GM13977 (cell line): ENCODE measurements at regions not wholly inside any gene's neighbourhood (a gene's known extent, or its start where the extent isn't known, plus 50 kb on each side); places are given as distances from the start of the nearest gene placed in this dataset.
"Not testable (repeated sequence)": the region's sequence is repeated elsewhere in the genome, so short reads cannot be mapped to it uniquely, and the experiment has no call there.

Source experiments
- DNase-seq: peaks from one replicate; pipeline ENCODE4 v3.0.0; 2012; ENCODE audit warnings: low spot score
- CTCF ChIP-seq: IDR thresholded peaks from 2 replicates; pipeline ENCODE4 v1.5.1; 2012; ENCODE audit warnings: mild to moderate bottlenecking, control low read depth; ENCODE audit not compliant: insufficient read depth; ENCODE audit errors: extremely low read depth, missing control alignments
- in situ Hi-C: fragments of 300-500 bp; cut with MboI; formaldehyde crosslinking; loops from one replicate; pipeline ENCODE4 v1.12.0; 2022; ENCODE audit warnings: low sequenced_read_pairs, low pct_unique_long_range_greater_than_20kb, mixed read lengths, inconsistent platforms; ENCODE audit not compliant: unreplicated experiment

- in situ Hi-C loops = no loop called here
- no peak for TF ChIP-seq CTCF
- DNase-seq = no peak
Observed at GRCh38 chr12:78269620-78270019, 438.9 kb downstream of the NAV3 start.

- DNase-seq = no peak
- TF ChIP-seq CTCF = no peak
- in situ Hi-C loops = no loop called here
Observed at GRCh38 chr12:78271546-78271945, 440.9 kb downstream of the NAV3 start.

GRCh38 chr12:78275886-78276285 is 445.2 kb downstream of the NAV3 start:
- TF ChIP-seq CTCF = no peak
- no peak for DNase-seq
- in situ Hi-C loops = no loop called here

GRCh38 chr12:78278706-78279190 is 448.1 kb downstream of the NAV3 start:
- in situ Hi-C loops = no loop called here
- DNase-seq = no peak
- TF ChIP-seq CTCF = no peak

GRCh38 chr12:78279567-78279966 is 448.9 kb downstream of the NAV3 start:
- in situ Hi-C loops = no loop called here
- DNase-seq = no peak
- TF ChIP-seq CTCF = no peak

- DNase-seq, in situ Hi-C loops: not testable (repeated sequence)
Observed at GRCh38 chr12:78281102-78281501, 450.4 kb downstream of the NAV3 start.

GRCh38 chr12:78284417-78284816 is 453.7 kb downstream of the NAV3 start:
- DNase-seq = no peak
- in situ Hi-C loops = no loop called here
- TF ChIP-seq CTCF = no peak
